H1 (cell line): ENCODE measurements at regions not wholly inside any gene's neighbourhood (a gene's known extent, or its start where the extent isn't known, plus 50 kb on each side); places are given as distances from the start of the nearest gene placed in this dataset.

ENCODE experiments used
- ASH2L ChIP-seq: fragments of 200-600, 300-600 bp; sonication (generic); IDR thresholded peaks from one replicate; pipeline ENCODE4 v1.7.1; 2017; ENCODE audit warnings: low read length
- CTBP2 ChIP-seq: IDR thresholded peaks from 2 replicates; pipeline ENCODE4 v1.7.0; 2011; ENCODE audit warnings: borderline replicate concordance, mild to moderate bottlenecking, moderate library complexity, mixed read lengths, low read length; ENCODE audit not compliant: insufficient read depth, insufficient read length
- CTCF ChIP-seq, 3 experiments: IDR thresholded peaks; 1 replicate in 2 of 3; 2 replicates in 1 of 3; pipeline versions ENCODE4 v1.5.1 to v1.6.1; 2011; ENCODE audit warnings: low read length in 3 of 3, mild to moderate bottlenecking in 3 of 3, inconsistent platforms in 2 of 3, low read depth in 1 of 3, moderate library complexity in 1 of 3; ENCODE audit not compliant: insufficient read depth in 1 of 3; ENCODE audit errors: control extremely low read depth in 1 of 3
- FOSL1 ChIP-seq: IDR thresholded peaks from 2 replicates; pipeline ENCODE4 v1.6.1; 2011; ENCODE audit warnings: mild to moderate bottlenecking, low read depth, low read length, moderate library complexity; ENCODE audit not compliant: insufficient read depth
- GABPA ChIP-seq: IDR thresholded peaks from 2 replicates; pipeline ENCODE4 v1.6.1; 2011; ENCODE audit warnings: mild to moderate bottlenecking, low read length, moderate library complexity, borderline replicate concordance; ENCODE audit not compliant: insufficient read depth
- GTF2F1 ChIP-seq: IDR thresholded peaks from 2 replicates; pipeline ENCODE4 v1.6.1; 2012; ENCODE audit warnings: low read depth, low read length, improper control_type of control experiment, borderline replicate concordance
- MAX ChIP-seq: IDR thresholded peaks from 2 replicates; pipeline ENCODE4 v1.6.1; 2012; ENCODE audit warnings: inconsistent platforms
- POLR2A ChIP-seq, 2 experiments: IDR thresholded peaks; 1 replicate in 1 of 2; 2 replicates in 1 of 2; pipeline ENCODE4 v1.6.1; 2011; ENCODE audit warnings: low read depth in 2 of 2, low read length in 2 of 2, mild to moderate bottlenecking in 2 of 2; ENCODE audit errors: control extremely low read depth in 1 of 2
- POLR2AphosphoS5 ChIP-seq: IDR thresholded peaks from 2 replicates; pipeline ENCODE4 v1.6.1; 2011; ENCODE audit warnings: low read depth, low read length
- RAD21 ChIP-seq, 2 experiments: IDR thresholded peaks in 1 of 2; conservative IDR thresholded peaks in 1 of 2; 2 replicates each; pipeline ENCODE4 v1.6.1; 2011; ENCODE audit warnings: low read depth in 2 of 2, low read length in 2 of 2, improper control_type of control experiment in 1 of 2, inconsistent platforms in 1 of 2, mild to moderate bottlenecking in 1 of 2, moderate library complexity in 1 of 2
- SP1 ChIP-seq: IDR thresholded peaks from 2 replicates; pipeline ENCODE4 v1.6.1; 2011; ENCODE audit warnings: low read depth, low read length
- TCF12 ChIP-seq: IDR thresholded peaks from 2 replicates; pipeline ENCODE4 v1.6.1; 2011; ENCODE audit warnings: low read depth, mild to moderate bottlenecking, low read length
- YY1 ChIP-seq: IDR thresholded peaks from 2 replicates; pipeline ENCODE4 v1.6.1; 2011; ENCODE audit warnings: low read depth, mild to moderate bottlenecking, low read length
- TF ChIP-seq, protein P1 (sequence below): IDR thresholded peaks from 2 replicates; pipeline ENCODE4 v1.6.1; 2011; ENCODE audit warnings: low read length, improper control_type of control experiment

- TF ChIP-seq MAX (no peak), GTF2F1 (no peak), SP1 (no peak), CTCF (IDR thresholded peaks at IDR 0.05; ENCODE audit: control extremely low read depth in 1 of 3, insufficient read depth in 1 of 3, low read depth in 1 of 3, low read length in 3 of 3) (no peak), POLR2A (IDR thresholded peaks at IDR 0.05; ENCODE audit: control extremely low read depth in 1 of 2, low read depth in 2 of 2, low read length in 2 of 2) (no peak), POLR2AphosphoS5 (no peak), CTBP2 (no peak), RAD21 (IDR thresholded peaks at IDR 0.05 in 1 of 2, conservative IDR thresholded peaks at IDR 0.05 in 1 of 2; ENCODE audit: low read depth in 2 of 2, low read length in 2 of 2) (no peak), ASH2L (no peak), YY1 (no peak), GABPA (no peak), TCF12 (no peak), FOSL1 (no peak)
- TF ChIP-seq, protein P1, sequence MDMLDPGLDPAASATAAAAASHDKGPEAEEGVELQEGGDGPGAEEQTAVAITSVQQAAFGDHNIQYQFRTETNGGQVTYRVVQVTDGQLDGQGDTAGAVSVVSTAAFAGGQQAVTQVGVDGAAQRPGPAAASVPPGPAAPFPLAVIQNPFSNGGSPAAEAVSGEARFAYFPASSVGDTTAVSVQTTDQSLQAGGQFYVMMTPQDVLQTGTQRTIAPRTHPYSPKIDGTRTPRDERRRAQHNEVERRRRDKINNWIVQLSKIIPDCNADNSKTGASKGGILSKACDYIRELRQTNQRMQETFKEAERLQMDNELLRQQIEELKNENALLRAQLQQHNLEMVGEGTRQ = no peak
Observed at GRCh38 chr1:94624203-94624602, 82.6 kb upstream of the F3 start.
